Type B pancreatic cell (in vitro differentiated cells): ENCODE measurements at regions not wholly inside any gene's neighbourhood (a gene's known extent, or its start where the extent isn't known, plus 50 kb on each side); places are given as distances from the start of the nearest gene placed in this dataset.

Experiments used
- DNase-seq: peaks from one replicate; pipeline ENCODE4 v3.0.0; 2021; ENCODE audit warnings: mixed read lengths; ENCODE audit not compliant: unreplicated experiment; ENCODE audit errors: extremely low spot score
- H3K27ac Mint-ChIP-seq: 2 replicates; pipeline ENCODE4 v1.8.0; 2021; ENCODE audit warnings: mild to moderate bottlenecking, mixed read lengths
- H3K27me3 Mint-ChIP-seq: 2 replicates; pipeline ENCODE4 v1.8.0; 2021; ENCODE audit warnings: mixed read lengths
- H3K36me3 Mint-ChIP-seq: 2 replicates; pipeline ENCODE4 v1.8.0; 2021; ENCODE audit warnings: mixed read lengths
- H3K4me1 Mint-ChIP-seq: one replicate; pipeline ENCODE4 v1.8.0; 2021; ENCODE audit warnings: mixed read lengths; ENCODE audit not compliant: unreplicated experiment
- H3K4me3 Mint-ChIP-seq: 2 replicates; pipeline ENCODE4 v1.8.0; 2021; ENCODE audit warnings: mild to moderate bottlenecking, mixed read lengths
- H3K9me3 Mint-ChIP-seq: 2 replicates; pipeline ENCODE4 v1.8.0; 2021; ENCODE audit warnings: mixed read lengths
- TF ChIP-seq, protein P1 (sequence below): fragments of 200-600 bp; sonication (generic); conservative IDR thresholded peaks from 2 replicates; pipeline ENCODE4 v1.5.0; 2021; ENCODE audit warnings: antibody characterized with exemption, mild to moderate bottlenecking

GRCh38 chr3:10566451-10566850, 61.1 kb upstream of the ATP2B2 start:
- Mint-ChIP-seq H3K4me3 (no peak overlapping the region), H3K9me3 (peaks cover 4% of the 10 kb centered on the region), H3K36me3 (no peaks in the 10 kb centered on the region), H3K27ac (no peak overlapping the region), H3K4me1 (no peaks in the 10 kb centered on the region), H3K27me3 (peaks cover 47% of the 10 kb centered on the region)
- DNase-seq, result no peak
- TF ChIP-seq, protein P1, sequence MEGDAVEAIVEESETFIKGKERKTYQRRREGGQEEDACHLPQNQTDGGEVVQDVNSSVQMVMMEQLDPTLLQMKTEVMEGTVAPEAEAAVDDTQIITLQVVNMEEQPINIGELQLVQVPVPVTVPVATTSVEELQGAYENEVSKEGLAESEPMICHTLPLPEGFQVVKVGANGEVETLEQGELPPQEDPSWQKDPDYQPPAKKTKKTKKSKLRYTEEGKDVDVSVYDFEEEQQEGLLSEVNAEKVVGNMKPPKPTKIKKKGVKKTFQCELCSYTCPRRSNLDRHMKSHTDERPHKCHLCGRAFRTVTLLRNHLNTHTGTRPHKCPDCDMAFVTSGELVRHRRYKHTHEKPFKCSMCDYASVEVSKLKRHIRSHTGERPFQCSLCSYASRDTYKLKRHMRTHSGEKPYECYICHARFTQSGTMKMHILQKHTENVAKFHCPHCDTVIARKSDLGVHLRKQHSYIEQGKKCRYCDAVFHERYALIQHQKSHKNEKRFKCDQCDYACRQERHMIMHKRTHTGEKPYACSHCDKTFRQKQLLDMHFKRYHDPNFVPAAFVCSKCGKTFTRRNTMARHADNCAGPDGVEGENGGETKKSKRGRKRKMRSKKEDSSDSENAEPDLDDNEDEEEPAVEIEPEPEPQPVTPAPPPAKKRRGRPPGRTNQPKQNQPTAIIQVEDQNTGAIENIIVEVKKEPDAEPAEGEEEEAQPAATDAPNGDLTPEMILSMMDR, result no peak

- Mint-ChIP-seq H3K4me1 (no peaks in the 10 kb centered on the region), H3K27me3 (peaks cover 49% of the 10 kb centered on the region), H3K4me3 (no peak overlapping the region), H3K27ac (no peak overlapping the region), H3K36me3 (no peaks in the 10 kb centered on the region), H3K9me3 (no peaks in the 10 kb centered on the region)
- TF ChIP-seq, protein P1, result no peak
- DNase-seq, result no peak
Measured at GRCh38 chr3:10568549-10568948, 63.2 kb upstream of the ATP2B2 start.

DNA sequence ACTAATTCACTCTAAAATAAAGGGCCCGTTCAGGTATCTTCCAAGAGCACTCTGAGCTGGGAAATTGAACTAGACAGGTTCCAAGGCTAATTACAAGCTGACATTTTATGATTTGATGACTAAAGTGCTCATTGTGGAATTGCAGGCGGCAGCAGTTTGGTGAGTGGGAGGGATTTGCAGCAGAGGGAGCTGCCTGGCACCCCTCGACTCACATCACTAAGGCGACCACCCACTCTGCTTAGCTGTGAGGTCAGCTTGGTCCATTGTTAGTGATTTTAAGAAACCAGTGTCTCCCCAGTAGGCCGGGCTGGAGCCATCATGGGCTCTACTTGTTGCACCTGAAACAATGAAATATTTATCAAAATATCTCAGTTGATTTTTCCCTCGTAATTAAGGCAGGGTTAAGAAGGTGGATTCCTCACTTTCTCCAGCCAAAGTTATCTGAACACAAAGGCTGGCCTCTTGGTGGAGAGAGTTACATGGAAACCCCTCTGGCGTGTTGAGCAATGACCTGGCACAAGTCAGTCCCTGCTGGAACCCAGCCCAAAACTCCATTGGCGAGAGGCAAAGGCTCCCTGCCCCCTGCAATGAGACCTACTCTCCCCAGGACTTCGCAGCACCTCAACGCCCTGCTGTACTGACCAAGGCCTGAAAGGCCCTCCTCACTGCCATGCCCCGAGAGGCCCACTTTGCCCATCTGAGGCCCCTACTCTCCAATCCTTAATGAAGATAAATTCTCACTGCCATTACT, 65.0 kb upstream of the ATP2B2 start:
- H3K9me3 Mint-ChIP-seq, result no peaks in the 10 kb centered on the region
- H3K4me3 Mint-ChIP-seq, result no peak overlapping the region
- TF ChIP-seq, protein P1, result no peak
- H3K4me1 Mint-ChIP-seq, result no peaks in the 10 kb centered on the region
- DNase-seq, result no peak
- H3K36me3 Mint-ChIP-seq, result no peaks in the 10 kb centered on the region
- H3K27ac Mint-ChIP-seq, result no peak overlapping the region
- peaks cover 46% of the 10 kb centered on the region for H3K27me3 Mint-ChIP-seq

DNA sequence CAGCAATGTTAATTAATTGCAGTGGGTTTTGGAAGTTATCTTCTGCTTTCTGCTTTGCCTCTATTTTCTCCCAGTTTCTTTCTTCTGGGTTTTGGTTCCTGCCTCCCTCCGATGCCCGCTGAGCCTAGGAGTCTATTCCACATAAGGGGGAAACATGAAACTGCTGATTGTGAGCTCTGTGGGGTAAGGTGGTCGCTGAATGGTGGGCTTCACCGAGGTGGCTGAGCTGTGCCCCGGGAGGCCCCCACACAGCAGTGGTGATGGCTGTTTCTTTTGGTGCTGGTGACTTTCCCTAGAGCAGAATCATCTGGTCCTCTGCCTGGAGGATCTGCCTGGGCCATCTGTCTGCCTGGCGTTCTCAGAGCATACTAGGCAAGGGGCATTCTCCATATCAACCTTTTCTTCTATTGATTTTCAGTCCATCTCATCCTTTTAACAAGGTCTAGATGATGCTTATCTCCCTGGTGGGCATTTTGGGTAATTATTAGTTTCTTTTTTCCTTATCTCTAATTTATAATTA, 68.8 kb upstream of the ATP2B2 start:
- Mint-ChIP-seq H3K36me3 (no peaks in the 10 kb centered on the region), H3K4me3 (no peak overlapping the region), H3K27ac (no peak overlapping the region), H3K9me3 (no peaks in the 10 kb centered on the region), H3K4me1 (no peaks in the 10 kb centered on the region), H3K27me3 (peaks cover 27% of the 10 kb centered on the region)
- DNase-seq, result no peak
- TF ChIP-seq, protein P1, result no peak

DNA sequence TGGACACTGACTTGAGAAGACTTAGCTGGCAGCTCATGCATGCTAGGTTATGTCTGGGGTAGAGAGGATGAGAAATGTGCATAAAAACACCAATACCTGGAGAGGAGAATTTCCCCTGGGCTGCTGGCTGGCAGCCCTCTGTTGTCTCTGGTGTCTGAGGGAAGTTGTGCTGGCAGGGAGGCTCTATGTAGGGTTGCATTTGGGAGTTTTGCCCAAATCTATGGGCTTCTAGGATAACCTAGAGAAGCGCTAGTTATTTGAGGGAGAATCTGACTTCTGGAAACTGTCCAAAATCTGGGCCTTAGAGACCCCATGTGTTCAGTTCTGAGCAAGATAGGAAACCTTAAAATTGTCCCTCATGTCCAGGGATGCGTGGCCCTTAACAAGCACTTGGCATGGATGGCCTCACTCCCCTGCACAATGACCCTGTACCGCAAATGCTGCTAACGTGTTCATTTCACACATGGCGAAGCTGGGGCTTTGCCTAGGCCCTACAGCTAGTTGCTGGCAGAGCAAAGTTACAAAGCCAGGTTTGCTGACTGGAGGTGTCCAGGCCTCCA, 70.3 kb upstream of the ATP2B2 start:
- Mint-ChIP-seq H3K4me1 (no peaks in the 10 kb centered on the region), H3K27ac (no peak overlapping the region), H3K27me3 (peaks cover 26% of the 10 kb centered on the region), H3K9me3 (no peaks in the 10 kb centered on the region), H3K4me3 (no peak overlapping the region), H3K36me3 (no peaks in the 10 kb centered on the region)
- TF ChIP-seq, protein P1, result no peak
- DNase-seq, result no peak
